C4-2B (cell line): ENCODE measurements at regions not wholly inside any gene's neighbourhood (a gene's known extent, or its start where the extent isn't known, plus 50 kb on each side); places are given as distances from the start of the nearest gene placed in this dataset.

ENCODE experiments used
- H3K27ac ChIP-seq: fragments of 450-650 bp; 2 replicates; pipeline ENCODE4 v1.5.1; 2017
- ZFX ChIP-seq: fragments of 450-650 bp; IDR thresholded peaks from 2 replicates; pipeline ENCODE4 v1.6.1; 2017
- TF ChIP-seq, protein P1 (sequence below): fragments of 450-650 bp; conservative IDR thresholded peaks from 2 replicates; pipeline ENCODE4 v1.5.1; 2017; ENCODE audit warnings: mild to moderate bottlenecking

DNA sequence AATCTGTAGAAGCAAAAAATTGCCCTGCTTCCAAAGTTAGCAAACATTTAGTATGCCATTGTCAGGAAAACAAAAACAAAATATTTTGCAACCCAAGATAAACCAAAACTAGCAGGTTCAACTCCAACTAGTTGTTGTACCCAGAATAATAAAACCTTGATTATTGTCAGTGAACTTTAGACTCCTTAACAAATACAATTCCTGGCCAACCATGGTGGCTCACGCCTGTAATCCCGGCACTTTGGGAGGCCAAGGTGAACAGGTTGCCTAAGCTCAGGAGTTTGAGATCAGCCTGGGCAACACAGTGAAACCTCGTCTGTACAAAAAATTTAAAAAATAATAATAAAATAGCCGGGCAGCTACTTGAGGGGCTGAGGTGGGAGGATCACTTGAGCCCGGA, 53.6 kb upstream of the EPCAM start:
- H3K27ac ChIP-seq, result no peak overlapping the region
- TF ChIP-seq ZFX, result no peak
- TF ChIP-seq, protein P1, sequence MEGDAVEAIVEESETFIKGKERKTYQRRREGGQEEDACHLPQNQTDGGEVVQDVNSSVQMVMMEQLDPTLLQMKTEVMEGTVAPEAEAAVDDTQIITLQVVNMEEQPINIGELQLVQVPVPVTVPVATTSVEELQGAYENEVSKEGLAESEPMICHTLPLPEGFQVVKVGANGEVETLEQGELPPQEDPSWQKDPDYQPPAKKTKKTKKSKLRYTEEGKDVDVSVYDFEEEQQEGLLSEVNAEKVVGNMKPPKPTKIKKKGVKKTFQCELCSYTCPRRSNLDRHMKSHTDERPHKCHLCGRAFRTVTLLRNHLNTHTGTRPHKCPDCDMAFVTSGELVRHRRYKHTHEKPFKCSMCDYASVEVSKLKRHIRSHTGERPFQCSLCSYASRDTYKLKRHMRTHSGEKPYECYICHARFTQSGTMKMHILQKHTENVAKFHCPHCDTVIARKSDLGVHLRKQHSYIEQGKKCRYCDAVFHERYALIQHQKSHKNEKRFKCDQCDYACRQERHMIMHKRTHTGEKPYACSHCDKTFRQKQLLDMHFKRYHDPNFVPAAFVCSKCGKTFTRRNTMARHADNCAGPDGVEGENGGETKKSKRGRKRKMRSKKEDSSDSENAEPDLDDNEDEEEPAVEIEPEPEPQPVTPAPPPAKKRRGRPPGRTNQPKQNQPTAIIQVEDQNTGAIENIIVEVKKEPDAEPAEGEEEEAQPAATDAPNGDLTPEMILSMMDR, result no peak

DNA sequence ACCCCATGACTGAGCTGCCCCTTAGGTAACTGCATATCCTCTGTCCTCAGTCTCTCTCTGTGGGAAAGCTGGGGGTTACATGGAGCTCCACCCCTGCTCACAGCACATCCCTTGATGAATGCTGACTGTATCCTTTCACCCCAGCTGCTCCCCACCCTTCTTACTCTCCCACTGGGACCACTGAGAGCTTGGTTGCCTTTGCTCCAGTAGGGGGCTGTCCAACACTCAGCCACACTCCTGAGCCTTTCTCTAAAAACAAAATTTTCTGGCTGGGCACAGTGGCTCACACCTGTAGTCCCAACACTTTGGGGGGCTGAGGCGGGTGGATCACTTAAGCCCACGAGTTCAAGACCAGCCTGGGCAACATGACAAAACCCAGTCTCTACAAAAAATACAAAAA, 55.4 kb upstream of the EPCAM start:
- no peak overlapping the region for H3K27ac ChIP-seq
- TF ChIP-seq ZFX, result no peak
- TF ChIP-seq, protein P1, result no peak

DNA sequence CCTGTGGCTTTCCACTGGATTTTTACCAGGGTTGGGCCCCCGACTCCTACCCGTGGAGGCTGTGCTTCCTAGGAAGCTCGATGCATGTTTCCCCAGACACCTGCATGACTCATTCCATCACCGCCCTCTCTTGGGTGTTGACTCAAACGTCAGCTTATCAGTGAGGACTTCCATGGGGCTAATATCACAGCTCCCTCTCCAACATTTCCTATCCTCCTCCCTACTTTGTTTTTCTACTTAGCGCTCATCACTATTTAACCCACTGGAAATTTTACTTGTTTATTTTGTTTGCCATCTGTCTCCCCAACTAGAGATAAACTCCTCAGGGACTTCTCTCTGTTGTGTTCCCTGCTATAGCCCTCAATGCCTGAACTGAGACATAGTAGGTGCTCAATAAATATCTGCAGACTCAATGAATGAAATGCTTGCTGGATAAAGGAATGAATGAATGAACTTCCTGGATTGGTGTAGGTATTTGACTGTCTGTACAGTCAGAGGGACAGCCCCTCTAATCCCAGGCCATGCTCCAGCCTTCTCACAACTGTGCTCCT, 55.9 kb upstream of the EPCAM start:
- no peak overlapping the region for H3K27ac ChIP-seq
- TF ChIP-seq ZFX, result no peak
- TF ChIP-seq, protein P1, result no peak

DNA sequence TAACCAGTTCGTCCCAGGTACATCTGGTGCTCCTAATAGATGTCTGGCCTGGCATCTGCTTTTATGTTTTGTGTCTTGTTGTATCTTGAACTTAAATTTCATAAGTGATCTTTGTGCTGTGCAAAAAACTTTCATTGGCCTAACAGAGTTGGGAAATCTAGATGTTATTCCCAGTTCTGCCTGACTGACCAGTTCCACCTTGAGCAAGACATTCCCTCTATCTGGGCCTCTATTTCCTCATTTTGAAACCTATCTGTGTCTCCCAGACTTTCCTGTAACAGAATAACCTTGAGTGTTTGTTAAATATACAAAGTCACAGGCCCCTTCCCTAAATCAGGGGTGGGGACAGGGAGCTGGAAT, 56.6 kb upstream of the EPCAM start:
- TF ChIP-seq, protein P1, result no peak
- TF ChIP-seq ZFX, result no peak
- H3K27ac ChIP-seq, result no peak overlapping the region

DNA sequence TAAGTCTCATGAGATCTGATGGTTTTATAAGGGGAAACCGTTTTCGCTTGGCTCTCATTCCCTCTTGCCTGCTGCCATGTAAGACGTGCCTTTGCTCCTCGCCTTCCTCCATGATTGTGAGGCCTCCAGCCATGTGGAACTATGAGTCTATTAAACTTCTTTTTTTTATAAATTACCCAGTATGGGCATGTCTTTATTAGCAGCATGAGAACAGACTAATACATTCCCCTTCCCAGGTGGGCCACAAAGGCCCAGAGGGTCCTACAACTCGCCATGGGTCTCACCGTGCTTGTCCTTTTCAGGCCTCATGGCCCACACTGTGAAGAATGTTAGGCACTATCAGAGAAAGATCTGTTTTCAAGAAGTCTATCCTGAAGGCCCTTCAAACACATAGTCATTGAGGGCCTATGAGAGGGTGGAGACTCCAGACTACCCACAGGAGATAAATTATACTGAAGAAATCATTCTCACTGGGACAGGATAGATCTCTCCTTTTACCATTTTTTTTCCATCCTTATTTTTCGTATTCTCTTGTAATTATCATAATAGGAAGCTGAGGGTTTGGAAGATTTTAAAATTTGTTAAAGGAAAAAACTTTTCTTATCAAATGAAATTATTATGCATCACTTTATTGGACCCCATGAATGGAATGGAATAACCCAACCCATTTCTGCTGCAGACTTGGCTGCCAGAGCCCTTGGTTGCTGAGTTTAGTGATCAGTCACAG, 57.2 kb upstream of the EPCAM start:
- H3K27ac ChIP-seq, result no peak overlapping the region
- TF ChIP-seq, protein P1, result no peak

DNA sequence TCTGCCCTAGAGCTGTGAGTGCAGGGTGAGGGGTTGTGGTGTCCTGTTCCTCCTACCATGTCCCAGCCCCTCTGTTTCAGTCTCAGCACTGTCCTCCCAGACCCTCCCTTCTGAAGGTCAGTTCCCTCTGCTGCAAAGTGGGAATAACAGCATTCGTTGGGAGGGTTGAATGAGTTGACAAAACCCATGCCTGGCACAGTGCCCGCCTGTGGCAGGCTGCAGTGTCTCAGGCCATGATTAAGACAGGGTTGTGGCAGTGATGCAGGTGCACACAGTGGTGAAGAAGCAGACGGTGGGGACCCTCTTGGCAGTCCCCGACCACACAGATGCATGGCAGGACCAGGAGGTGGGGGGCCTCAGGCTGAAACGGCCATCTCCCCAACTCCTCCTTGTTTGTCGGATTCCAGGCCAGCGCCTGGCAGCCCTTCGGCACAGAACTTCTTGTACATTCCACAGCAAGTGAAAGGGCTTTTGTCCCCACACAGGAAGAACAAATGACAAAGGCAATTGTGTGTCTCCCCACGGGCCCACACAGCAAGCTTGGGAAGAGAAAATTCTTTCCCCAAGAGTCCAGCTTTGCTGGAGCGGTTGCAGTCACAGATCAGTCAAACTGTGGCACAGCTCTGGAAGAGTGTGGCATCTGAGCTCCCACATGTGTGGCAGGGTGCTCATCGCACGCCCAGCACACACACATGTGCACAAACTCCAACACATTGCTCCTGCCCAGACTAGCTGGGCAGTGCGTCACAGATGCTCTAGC, 58.1 kb upstream of the EPCAM start:
- no peak overlapping the region for H3K27ac ChIP-seq
- TF ChIP-seq, protein P1, result no peak
- TF ChIP-seq ZFX, result no peak
